ENCODE measurements at regions not wholly inside any gene's neighbourhood (a gene's known extent, or its start where the extent isn't known, plus 50 kb on each side); places are given as distances from the start of the nearest gene placed in this dataset.

DNA sequence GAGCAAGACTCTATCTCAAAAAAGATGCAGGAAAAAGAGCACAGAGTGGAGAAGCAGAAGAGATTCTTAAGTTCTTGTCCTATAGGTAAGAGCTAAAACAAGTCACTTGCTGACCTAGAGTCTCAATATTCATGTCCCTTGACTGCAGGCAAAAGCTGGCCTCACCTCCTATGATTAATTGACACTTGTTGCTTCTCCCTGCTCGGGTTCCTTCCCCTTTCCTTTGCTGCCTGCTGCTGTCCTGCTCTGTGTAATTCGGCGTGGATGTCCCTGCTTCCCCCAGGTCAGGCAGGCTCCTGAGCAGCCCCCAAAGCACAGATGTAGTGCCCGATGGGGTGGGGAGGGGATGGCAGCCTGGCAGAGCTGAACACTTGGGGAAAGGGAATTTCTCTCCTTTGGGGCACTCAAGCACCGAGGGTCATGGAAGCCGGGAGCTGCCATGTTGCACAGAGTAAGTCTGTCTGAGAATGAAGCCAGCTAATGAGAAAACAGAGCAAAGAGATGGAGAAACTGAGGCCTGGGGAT, 60.8 kb upstream of the NUP50 start:
- no peak for TF ChIP-seq POLR2A (IDR thresholded peaks at IDR 0.05; ENCODE audit: low read length)
- no peak for TF ChIP-seq GATA1 (IDR thresholded peaks at IDR 0.05; ENCODE audit: low read depth, low read length)

Data from erythroblast (primary cell).